A673 (cell line): ENCODE measurements at regions not wholly inside any gene's neighbourhood (a gene's known extent, or its start where the extent isn't known, plus 50 kb on each side); places are given as distances from the start of the nearest gene placed in this dataset.

Experiments used
- BruUV-seq: library from RNA; stranded (reverse); fragments of 400-500 nt; replicated peaks from 2 replicates; lab custom pipeline; 2021; lab: Mats Ljungman, UMichigan
- CTCF ChIA-PET: fragments of 300-600 bp; sonication (Branson Sonifier 250); formaldehyde crosslinking; loops from one replicate; lab custom pipeline; 2022; ENCODE audit warnings: antibody characterized with exemption; lab: Charles Lee
- POLR2A ChIA-PET: fragments of 300-600 bp; sonication (Branson Sonifier 250); formaldehyde crosslinking; loops from one replicate; lab custom pipeline; 2022; ENCODE audit warnings: antibody characterized with exemption; ENCODE audit not compliant: low non-redundant PET; lab: Charles Lee
- DNase-seq: peaks from one replicate; pipeline ENCODE4 v3.0.0-alpha.2; 2015; ENCODE audit warnings: low spot score
- H3K27ac ChIP-seq: fragments of 200-600 bp; sonication (generic); 2 replicates; pipeline ENCODE4 v1.5.1; 2016; ENCODE audit warnings: mixed run types, low read depth, mild to moderate bottlenecking, mixed read lengths, antibody characterized with exemption, low read length; ENCODE audit not compliant: poor library complexity, severe bottlenecking
- H3K27me3 ChIP-seq: fragments of 200-600 bp; sonication (generic); replicated peaks from 2 replicates; pipeline ENCODE4 v1.6.1; 2017; ENCODE audit warnings: mixed run types, low read depth, mild to moderate bottlenecking, mixed read lengths, antibody characterized with exemption, low read length; ENCODE audit not compliant: insufficient read depth, poor library complexity
- H3K36me3 ChIP-seq: fragments of 200-600 bp; sonication (generic); 2 replicates; pipeline ENCODE4 v1.6.1; 2016; ENCODE audit warnings: mixed run types, mild to moderate bottlenecking, mixed read lengths, antibody characterized with exemption, low read length; ENCODE audit not compliant: insufficient read depth, poor library complexity, severe bottlenecking
- H3K4me1 ChIP-seq: fragments of 200-600 bp; sonication (generic); 2 replicates; pipeline ENCODE4 v1.6.1; 2017; ENCODE audit warnings: mixed run types, mild to moderate bottlenecking, mixed read lengths, antibody characterized with exemption, low read length; ENCODE audit not compliant: insufficient read depth, poor library complexity, severe bottlenecking
- H3K4me3 ChIP-seq: fragments of 200-600 bp; sonication (generic); 2 replicates; pipeline ENCODE4 v1.5.1; 2016; ENCODE audit warnings: low read depth, mixed run types, mild to moderate bottlenecking, mixed read lengths, low read length; ENCODE audit not compliant: poor library complexity, severe bottlenecking
- H3K9me3 ChIP-seq: fragments of 200-600 bp; sonication (generic); 2 replicates; pipeline ENCODE4 v1.6.1; 2016; ENCODE audit warnings: mixed run types, low read depth, mild to moderate bottlenecking, mixed read lengths, antibody characterized with exemption, low read length; ENCODE audit not compliant: poor library complexity, severe bottlenecking
- CTCF ChIP-seq: fragments of 300-800, 200-600 bp; sonication (generic); conservative IDR thresholded peaks from 2 replicates; pipeline ENCODE4 v1.5.1; 2017; ENCODE audit warnings: low read depth, mild to moderate bottlenecking, antibody characterized with exemption, low read length, moderate library complexity, mixed read lengths
- EZH2 ChIP-seq: fragments of 200-600 bp; sonication (generic); IDR thresholded peaks from 2 replicates; pipeline ENCODE4 v1.6.1; 2017; ENCODE audit warnings: borderline replicate concordance, low read depth, mild to moderate bottlenecking, mixed read lengths, antibody characterized with exemption, low read length; ENCODE audit not compliant: poor library complexity, severe bottlenecking
- intact Hi-C: fragments of 100-400 bp; cut with micrococcal nuclease; formaldehyde crosslinking; loops from one replicate; pipeline ENCODE4 v1.10.0; 2022; ENCODE audit not compliant: unreplicated experiment

GRCh38 chr2:44850016-44850415 is 91.5 kb upstream of the SIX3 start:
- no peak for DNase-seq
- BruUV-seq, result no TSS peak

GRCh38 chr2:44851518-44851917 is 90.0 kb upstream of the SIX3 start:
- Histone ChIP-seq H3K27me3 (peaks cover 61% of the 10 kb centered on the region), H3K4me3 (no peak overlapping the region), H3K4me1 (no peaks in the 10 kb centered on the region), H3K9me3 (no peaks in the 10 kb centered on the region), H3K27ac (no peak overlapping the region), H3K36me3 (no peaks in the 10 kb centered on the region)
- intact Hi-C loops, result no loop called here
- BruUV-seq, result no TSS peak
- CTCF ChIA-PET, result no interaction called here
- TF ChIP-seq CTCF, result no peak
- TF ChIP-seq EZH2, result no peak
- POLR2A ChIA-PET, result no interaction called here
- DNase-seq, result no peak

More at GRCh38 chr2:44850016-44850415, 91.5 kb upstream of the SIX3 start:
- H3K9me3 ChIP-seq, result no peaks in the 10 kb centered on the region
- no peak for TF ChIP-seq EZH2
- TF ChIP-seq CTCF, result no peak
- peaks cover 57% of the 10 kb centered on the region for H3K27me3 ChIP-seq
- CTCF ChIA-PET, result no interaction called here
- POLR2A ChIA-PET, result no interaction called here
- H3K4me3 ChIP-seq, result no peak overlapping the region
- no peak overlapping the region for H3K27ac ChIP-seq
- no peaks in the 10 kb centered on the region for H3K36me3 ChIP-seq
- intact Hi-C loops, result no loop called here
- no peaks in the 10 kb centered on the region for H3K4me1 ChIP-seq

GRCh38 chr2:44852594-44852993 is 88.9 kb upstream of the SIX3 start:
- no peaks in the 10 kb centered on the region for H3K36me3 ChIP-seq
- no TSS peak for BruUV-seq
- POLR2A ChIA-PET, result no interaction called here
- CTCF ChIA-PET, result no interaction called here
- intact Hi-C loops, result no loop called here
- H3K27ac ChIP-seq, result no peak overlapping the region
- H3K27me3 ChIP-seq, result peaks cover 63% of the 10 kb centered on the region
- H3K4me3 ChIP-seq, result no peak overlapping the region
- TF ChIP-seq EZH2 (no peak), CTCF (no peak)
- H3K9me3 ChIP-seq, result no peaks in the 10 kb centered on the region
- H3K4me1 ChIP-seq, result no peaks in the 10 kb centered on the region
- no peak for DNase-seq
